Hepatocyte (in vitro differentiated cells): ENCODE measurements at regions not wholly inside any gene's neighbourhood (a gene's known extent, or its start where the extent isn't known, plus 50 kb on each side); places are given as distances from the start of the nearest gene placed in this dataset.

ENCODE experiments used
- EZH2 ChIP-seq: fragments of 200-600 bp; sonication (generic); IDR thresholded peaks from 2 replicates; pipeline ENCODE4 v1.6.1; 2016; ENCODE audit warnings: antibody characterized with exemption, mild to moderate bottlenecking, borderline replicate concordance
- EZH2phosphoT487 ChIP-seq: fragments of 200-600 bp; sonication (generic); IDR thresholded peaks from one replicate; pipeline ENCODE4 v1.6.1; 2018; ENCODE audit warnings: antibody characterized with exemption, mild to moderate bottlenecking, low read depth, moderate library complexity; ENCODE audit not compliant: unreplicated experiment, severe bottlenecking
- TF ChIP-seq, protein P1 (sequence below): fragments of 200-600 bp; sonication (generic); IDR thresholded peaks from 2 replicates; pipeline ENCODE4 v1.5.1; 2016; ENCODE audit warnings: antibody characterized with exemption, mild to moderate bottlenecking; ENCODE audit not compliant: poor library complexity

DNA sequence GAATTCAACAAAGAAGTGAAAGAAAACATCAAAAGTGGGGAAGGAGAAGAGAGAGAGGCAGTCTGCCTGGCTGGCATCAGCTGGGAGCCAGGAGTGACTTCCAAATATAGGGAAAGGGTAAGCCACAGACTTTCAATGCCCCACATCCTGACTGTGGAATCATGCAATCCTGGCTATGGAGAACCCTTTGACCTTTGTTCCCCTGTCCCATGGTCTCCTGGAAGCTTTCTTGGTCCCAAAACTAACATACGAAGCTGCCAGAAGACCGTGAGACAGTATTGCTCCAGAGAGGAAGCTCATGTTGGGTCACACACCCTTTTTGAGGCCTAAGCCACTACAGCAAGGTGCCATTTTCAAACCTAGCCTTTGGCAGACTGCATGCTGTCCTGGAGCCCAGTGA, 665.5 kb downstream of the ELAVL2 start:
- TF ChIP-seq, protein P1, sequence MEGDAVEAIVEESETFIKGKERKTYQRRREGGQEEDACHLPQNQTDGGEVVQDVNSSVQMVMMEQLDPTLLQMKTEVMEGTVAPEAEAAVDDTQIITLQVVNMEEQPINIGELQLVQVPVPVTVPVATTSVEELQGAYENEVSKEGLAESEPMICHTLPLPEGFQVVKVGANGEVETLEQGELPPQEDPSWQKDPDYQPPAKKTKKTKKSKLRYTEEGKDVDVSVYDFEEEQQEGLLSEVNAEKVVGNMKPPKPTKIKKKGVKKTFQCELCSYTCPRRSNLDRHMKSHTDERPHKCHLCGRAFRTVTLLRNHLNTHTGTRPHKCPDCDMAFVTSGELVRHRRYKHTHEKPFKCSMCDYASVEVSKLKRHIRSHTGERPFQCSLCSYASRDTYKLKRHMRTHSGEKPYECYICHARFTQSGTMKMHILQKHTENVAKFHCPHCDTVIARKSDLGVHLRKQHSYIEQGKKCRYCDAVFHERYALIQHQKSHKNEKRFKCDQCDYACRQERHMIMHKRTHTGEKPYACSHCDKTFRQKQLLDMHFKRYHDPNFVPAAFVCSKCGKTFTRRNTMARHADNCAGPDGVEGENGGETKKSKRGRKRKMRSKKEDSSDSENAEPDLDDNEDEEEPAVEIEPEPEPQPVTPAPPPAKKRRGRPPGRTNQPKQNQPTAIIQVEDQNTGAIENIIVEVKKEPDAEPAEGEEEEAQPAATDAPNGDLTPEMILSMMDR = no peak
- TF ChIP-seq EZH2 (no peak), EZH2phosphoT487 (no peak)
